PC-3 (cell line): ENCODE measurements at regions not wholly inside any gene's neighbourhood (a gene's known extent, or its start where the extent isn't known, plus 50 kb on each side); places are given as distances from the start of the nearest gene placed in this dataset.
"Not testable (repeated sequence)": the region's sequence is repeated elsewhere in the genome, so short reads cannot be mapped to it uniquely, and the experiment has no call there.

ENCODE experiments used
- CTCF ChIP-seq: fragments of 300-600 bp; sonication (generic); conservative IDR thresholded peaks from 2 replicates; pipeline ENCODE4 v1.5.1; 2017; ENCODE audit warnings: antibody characterized with exemption, low read depth, mild to moderate bottlenecking, low read length
- EZH2phosphoT487 ChIP-seq: fragments of 300-600 bp; sonication (generic); IDR thresholded peaks from 2 replicates; pipeline ENCODE4 v1.6.1; 2018; ENCODE audit warnings: mild to moderate bottlenecking, antibody characterized with exemption, low read length, borderline replicate concordance

DNA sequence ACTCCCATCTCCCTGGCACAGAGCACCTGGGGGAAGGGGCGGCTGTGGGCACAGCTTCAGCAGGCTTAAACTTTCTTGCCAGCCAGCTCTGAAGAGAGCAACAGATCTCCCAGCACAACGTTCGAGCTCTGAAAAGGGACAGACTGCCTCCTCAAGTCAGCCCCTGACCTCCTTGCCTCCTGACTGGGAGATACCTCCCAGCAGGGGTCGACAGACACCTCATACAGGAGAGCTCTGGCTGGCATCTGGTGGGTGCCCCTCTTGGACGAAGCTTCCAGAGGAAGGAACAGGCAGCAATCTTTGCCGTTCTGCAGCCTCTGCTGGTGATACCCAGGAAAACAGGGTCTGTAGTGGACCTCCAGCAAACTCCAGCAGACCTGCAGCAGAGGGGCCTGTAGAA, 80.7 kb upstream of the ST3GAL6 start:
- TF ChIP-seq EZH2phosphoT487, CTCF: not testable (repeated sequence)
